COLO829 (cell line): ENCODE measurements at regions not wholly inside any gene's neighbourhood (a gene's known extent, or its start where the extent isn't known, plus 50 kb on each side); places are given as distances from the start of the nearest gene placed in this dataset.
"Not testable (repeated sequence)": the region's sequence is repeated elsewhere in the genome, so short reads cannot be mapped to it uniquely, and the experiment has no call there.

Experiments used
- DNase-seq: peaks from one replicate; pipeline ENCODE4 v3.0.0; 2012; ENCODE audit warnings: low spot score

GRCh38 chr14:101634850-101635748 lies 73.8 kb downstream of the DIO3 start:
- DNase-seq = no peak

GRCh38 chr14:101635749-101636560 lies 74.7 kb downstream of the DIO3 start:
- no peak for DNase-seq

GRCh38 chr14:101639241-101639833 lies 78.0 kb downstream of the DIO3 start:
- no peak for DNase-seq

GRCh38 chr14:101643651-101644050 lies 82.4 kb downstream of the DIO3 start:
- no peak for DNase-seq

- no peak for DNase-seq
Measured at GRCh38 chr14:101654051-101654450, 92.8 kb downstream of the DIO3 start.

- DNase-seq = no peak
Measured at GRCh38 chr14:101657372-101657771, 96.1 kb downstream of the DIO3 start.

- DNase-seq = peak; percentile 53
Measured at GRCh38 chr14:101665478-101666078, 95.9 kb upstream of the PPP2R5C start.

- no peak for DNase-seq
Measured at GRCh38 chr14:101666264-101666663, 95.2 kb upstream of the PPP2R5C start.

- DNase-seq = no peak
Measured at GRCh38 chr14:101669629-101670028, 91.9 kb upstream of the PPP2R5C start.

- no peak for DNase-seq
Measured at GRCh38 chr14:101673873-101674272, 87.6 kb upstream of the PPP2R5C start.

GRCh38 chr14:101675835-101676234 lies 85.7 kb upstream of the PPP2R5C start:
- not testable (repeated sequence) for DNase-seq

GRCh38 chr14:101677912-101678327 lies 83.6 kb upstream of the PPP2R5C start:
- DNase-seq = not testable (repeated sequence)

- no peak for DNase-seq
Measured at GRCh38 chr14:101681795-101682194, 79.7 kb upstream of the PPP2R5C start.

- no peak for DNase-seq
Measured at GRCh38 chr14:101683365-101683764, 78.1 kb upstream of the PPP2R5C start.

- no peak for DNase-seq
Measured at GRCh38 chr14:101687756-101688546, 73.6 kb upstream of the PPP2R5C start.

- no peak for DNase-seq
Measured at GRCh38 chr14:101689039-101689501, 72.4 kb upstream of the PPP2R5C start.

- not testable (repeated sequence) for DNase-seq
Measured at GRCh38 chr14:101689966-101690365, 71.5 kb upstream of the PPP2R5C start.

- DNase-seq = no peak
Measured at GRCh38 chr14:101695659-101696058, 65.8 kb upstream of the PPP2R5C start.

GRCh38 chr14:101704140-101704539 lies 57.4 kb upstream of the PPP2R5C start:
- DNase-seq = no peak

GRCh38 chr14:101705733-101706508 lies 55.6 kb upstream of the PPP2R5C start:
- DNase-seq = no peak
